ENCODE measurements at regions not wholly inside any gene's neighbourhood (a gene's known extent, or its start where the extent isn't known, plus 50 kb on each side); places are given as distances from the start of the nearest gene placed in this dataset.

GRCh38 chr4:125434136-125434535 is 119.4 kb downstream of the FAT4 start:
- no peak overlapping the region for H3K27ac ChIP-seq (replicated peaks)
- TF ChIP-seq CTCF (IDR thresholded peaks at IDR 0.05; ENCODE audit: insufficient read depth, low read length): no peak
- no peak for TF ChIP-seq POLR2AphosphoS5 (IDR thresholded peaks at IDR 0.05; ENCODE audit: low read depth)
- TF ChIP-seq REST (IDR thresholded peaks at IDR 0.05; ENCODE audit: insufficient replicate concordance, low read depth): no peak
- no peak for TF ChIP-seq GABPA (IDR thresholded peaks at IDR 0.05; ENCODE audit: low read depth)
- no peak for TF ChIP-seq SPI1 (IDR thresholded peaks at IDR 0.05; ENCODE audit: borderline replicate concordance, low read depth)
- H3K4me3 ChIP-seq (replicated peaks; ENCODE audit: insufficient read depth, low read length): no peak overlapping the region
- no peaks in the 10 kb centered on the region for H3K27me3 ChIP-seq (ENCODE audit: insufficient read depth, poor library complexity, severe bottlenecking)
- DNase-seq (ENCODE audit: low read depth in 1 of 2, low spot score in 1 of 2): no peak

- DNase-seq (ENCODE audit: low read depth in 1 of 2, low spot score in 1 of 2): no peak
- no peak for TF ChIP-seq REST (IDR thresholded peaks at IDR 0.05; ENCODE audit: insufficient replicate concordance, low read depth)
- TF ChIP-seq CTCF (IDR thresholded peaks at IDR 0.05; ENCODE audit: insufficient read depth, low read length): no peak
- TF ChIP-seq GABPA (IDR thresholded peaks at IDR 0.05; ENCODE audit: low read depth): no peak
- no peak for TF ChIP-seq SPI1 (IDR thresholded peaks at IDR 0.05; ENCODE audit: borderline replicate concordance, low read depth)
- no peak for TF ChIP-seq POLR2AphosphoS5 (IDR thresholded peaks at IDR 0.05; ENCODE audit: low read depth)
- Histone ChIP-seq H3K27me3 (ENCODE audit: insufficient read depth, poor library complexity, severe bottlenecking) (no peaks in the 10 kb centered on the region), H3K4me3 (replicated peaks; ENCODE audit: insufficient read depth, low read length) (no peak overlapping the region), H3K27ac (replicated peaks) (no peak overlapping the region)
Measured at GRCh38 chr4:125440814-125441213, 126.1 kb downstream of the FAT4 start.

GRCh38 chr4:125444166-125444565 is 129.4 kb downstream of the FAT4 start:
- Histone ChIP-seq H3K4me3 (replicated peaks; ENCODE audit: insufficient read depth, low read length) (no peak overlapping the region), H3K27ac (replicated peaks) (no peak overlapping the region), H3K27me3 (ENCODE audit: insufficient read depth, poor library complexity, severe bottlenecking) (no peaks in the 10 kb centered on the region)
- no peak for DNase-seq (ENCODE audit: low read depth in 1 of 2, low spot score in 1 of 2)
- TF ChIP-seq REST (IDR thresholded peaks at IDR 0.05; ENCODE audit: insufficient replicate concordance, low read depth) (no peak), SPI1 (IDR thresholded peaks at IDR 0.05; ENCODE audit: borderline replicate concordance, low read depth) (no peak), CTCF (IDR thresholded peaks at IDR 0.05; ENCODE audit: insufficient read depth, low read length) (no peak), POLR2AphosphoS5 (IDR thresholded peaks at IDR 0.05; ENCODE audit: low read depth) (no peak), GABPA (IDR thresholded peaks at IDR 0.05; ENCODE audit: low read depth) (no peak)

All from HL-60 (cell line).